Kidney epithelial cell (primary cell): ENCODE measurements at regions not wholly inside any gene's neighbourhood (a gene's known extent, or its start where the extent isn't known, plus 50 kb on each side); places are given as distances from the start of the nearest gene placed in this dataset.

Source experiments
- DNase-seq: peaks from one replicate; pipeline ENCODE4 v3.0.0-alpha.2; 2010; ENCODE audit warnings: low read depth
- H3K27me3 ChIP-seq: 2 replicates; pipeline ENCODE4 v1.6.0; 2011; ENCODE audit warnings: low read length; ENCODE audit not compliant: control insufficient read depth, insufficient read depth
- H3K36me3 ChIP-seq: 2 replicates; pipeline ENCODE4 v1.5.1; 2011; ENCODE audit warnings: low read length; ENCODE audit not compliant: control insufficient read depth, insufficient read depth
- H3K4me3 ChIP-seq: 2 replicates; pipeline ENCODE4 v1.5.1; 2011; ENCODE audit warnings: low read depth, mild to moderate bottlenecking, control low read depth, low read length
- TF ChIP-seq, protein P1 (sequence below): IDR thresholded peaks from 2 replicates; pipeline ENCODE4 v1.5.1; 2011; ENCODE audit warnings: mild to moderate bottlenecking, moderate library complexity, low read length, control low read depth, inconsistent platforms; ENCODE audit not compliant: insufficient read depth, poor library complexity, severe bottlenecking

DNA sequence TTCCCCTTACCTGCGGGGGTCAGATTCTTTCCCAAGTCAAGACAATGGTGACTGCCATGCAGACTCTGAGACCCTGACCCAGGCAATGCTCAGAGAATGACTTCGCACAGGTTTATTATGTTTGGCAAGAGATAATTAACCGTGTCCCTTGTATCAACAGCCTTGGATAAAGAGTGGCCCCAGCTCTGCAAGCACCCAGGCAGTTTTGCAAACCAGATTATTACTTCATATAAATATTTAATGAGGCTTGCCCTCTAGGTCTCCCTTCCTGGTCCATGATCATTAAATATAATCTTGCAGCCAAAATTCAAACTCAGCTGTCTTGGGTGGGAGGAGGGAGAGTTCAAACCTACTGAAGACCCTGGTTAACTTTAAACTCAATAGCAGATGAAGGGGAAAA, 156.5 kb downstream of the ANKRD60 start:
- no peaks in the 10 kb centered on the region for H3K27me3 ChIP-seq
- DNase-seq = no peak
- TF ChIP-seq, protein P1, sequence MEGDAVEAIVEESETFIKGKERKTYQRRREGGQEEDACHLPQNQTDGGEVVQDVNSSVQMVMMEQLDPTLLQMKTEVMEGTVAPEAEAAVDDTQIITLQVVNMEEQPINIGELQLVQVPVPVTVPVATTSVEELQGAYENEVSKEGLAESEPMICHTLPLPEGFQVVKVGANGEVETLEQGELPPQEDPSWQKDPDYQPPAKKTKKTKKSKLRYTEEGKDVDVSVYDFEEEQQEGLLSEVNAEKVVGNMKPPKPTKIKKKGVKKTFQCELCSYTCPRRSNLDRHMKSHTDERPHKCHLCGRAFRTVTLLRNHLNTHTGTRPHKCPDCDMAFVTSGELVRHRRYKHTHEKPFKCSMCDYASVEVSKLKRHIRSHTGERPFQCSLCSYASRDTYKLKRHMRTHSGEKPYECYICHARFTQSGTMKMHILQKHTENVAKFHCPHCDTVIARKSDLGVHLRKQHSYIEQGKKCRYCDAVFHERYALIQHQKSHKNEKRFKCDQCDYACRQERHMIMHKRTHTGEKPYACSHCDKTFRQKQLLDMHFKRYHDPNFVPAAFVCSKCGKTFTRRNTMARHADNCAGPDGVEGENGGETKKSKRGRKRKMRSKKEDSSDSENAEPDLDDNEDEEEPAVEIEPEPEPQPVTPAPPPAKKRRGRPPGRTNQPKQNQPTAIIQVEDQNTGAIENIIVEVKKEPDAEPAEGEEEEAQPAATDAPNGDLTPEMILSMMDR = no peak
- no peaks in the 10 kb centered on the region for H3K36me3 ChIP-seq
- no peak overlapping the region for H3K4me3 ChIP-seq

- TF ChIP-seq, protein P1 = no peak
- no peaks in the 10 kb centered on the region for H3K27me3 ChIP-seq
- no peak for DNase-seq
Measured at GRCh38 chr20:58071298-58071697, 157.2 kb downstream of the ANKRD60 start.

DNA sequence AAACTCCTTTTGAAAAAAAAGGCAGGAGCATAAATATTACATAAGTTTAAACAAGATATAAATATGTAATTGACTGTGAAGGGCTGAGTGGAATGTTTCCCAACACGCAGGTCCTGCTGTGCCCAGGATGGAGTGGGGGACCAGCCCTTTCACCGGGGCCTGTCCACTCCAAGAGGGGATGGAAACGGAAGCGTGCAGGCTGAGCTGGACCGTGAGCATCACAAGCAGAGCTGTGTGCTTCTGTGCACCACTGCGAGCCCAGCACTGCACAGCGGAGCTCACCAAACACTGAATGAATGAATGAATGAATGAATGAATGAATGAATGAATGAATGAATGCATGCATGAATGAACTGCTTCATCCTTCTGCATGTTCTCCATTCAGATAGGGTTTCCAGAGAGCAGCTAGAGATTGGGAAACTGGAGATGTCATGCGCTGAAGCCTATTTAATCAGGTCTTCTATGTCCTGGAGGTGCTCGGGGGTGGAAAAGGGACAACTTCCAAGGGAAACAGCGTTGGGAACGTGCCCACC, 157.7 kb downstream of the ANKRD60 start:
- TF ChIP-seq, protein P1 = no peak
- Histone ChIP-seq H3K27me3 (no peaks in the 10 kb centered on the region), H3K36me3 (no peaks in the 10 kb centered on the region), H3K4me3 (no peak overlapping the region)
- DNase-seq = no peak

More at GRCh38 chr20:58071298-58071697, 157.2 kb downstream of the ANKRD60 start:
- H3K36me3 ChIP-seq = no peaks in the 10 kb centered on the region
- H3K4me3 ChIP-seq = no peak overlapping the region

DNA sequence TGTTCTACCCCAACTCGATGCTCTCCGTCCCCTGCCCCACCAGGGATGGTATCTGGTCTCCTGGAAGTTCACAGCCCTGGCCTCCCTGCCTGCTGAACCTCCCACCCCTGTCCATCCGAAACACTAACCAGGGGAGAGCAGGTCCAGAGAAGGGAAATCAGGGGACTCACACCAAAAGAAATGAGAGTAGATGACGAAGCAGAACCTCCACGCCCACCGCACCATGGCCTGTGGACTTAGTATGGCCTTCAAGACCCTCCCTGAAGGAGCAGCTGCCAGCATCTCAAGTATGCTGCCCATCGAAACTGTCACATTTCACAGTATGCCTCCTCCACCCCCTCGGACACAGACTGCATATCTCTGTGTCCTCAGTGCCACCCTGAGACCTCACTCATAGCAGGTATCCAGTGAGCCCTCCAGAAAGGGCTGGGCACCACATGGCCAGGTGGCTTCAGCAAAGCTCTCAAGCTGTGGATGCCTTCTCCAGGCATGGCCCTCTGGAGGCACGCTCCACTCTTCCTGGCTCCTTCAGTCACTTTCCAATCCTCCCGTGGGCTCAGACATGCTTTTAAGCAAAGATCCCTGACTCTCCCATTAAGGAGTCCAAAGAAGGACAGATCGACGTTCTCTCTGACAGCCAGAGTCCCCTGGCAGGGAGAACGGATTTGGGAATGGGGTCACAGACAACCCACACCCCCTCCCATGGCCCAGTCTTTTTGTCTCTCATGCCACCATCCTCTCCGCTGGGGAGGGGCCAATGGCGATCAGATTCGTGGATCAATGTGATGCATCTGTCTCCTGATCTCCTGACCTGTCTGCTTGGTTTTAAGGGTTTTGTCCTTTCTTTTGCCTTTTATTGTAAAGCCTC, 158.4 kb downstream of the ANKRD60 start:
- Histone ChIP-seq H3K27me3 (no peaks in the 10 kb centered on the region), H3K36me3 (no peaks in the 10 kb centered on the region), H3K4me3 (no peak overlapping the region)
- TF ChIP-seq, protein P1 = no peak
- DNase-seq = no peak

DNA sequence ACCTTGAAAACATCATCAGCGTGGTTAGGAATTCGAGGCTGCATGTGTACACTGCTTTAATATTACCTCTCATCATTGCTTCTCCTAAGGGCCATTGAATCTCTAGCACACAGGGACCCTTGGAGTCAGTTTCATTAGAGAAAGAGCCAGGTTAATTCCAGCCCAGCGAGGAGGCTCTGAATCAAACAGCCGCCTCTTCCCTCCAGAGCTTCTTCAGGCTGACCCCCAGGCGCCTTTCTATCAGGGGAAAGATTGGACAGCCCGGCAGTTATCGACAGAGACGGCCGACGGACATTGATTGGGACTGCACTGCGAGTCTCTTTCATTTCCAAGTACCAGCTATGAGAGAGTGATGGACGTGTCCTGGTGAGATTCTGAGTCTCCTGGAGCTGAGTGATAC, 159.2 kb downstream of the ANKRD60 start:
- Histone ChIP-seq H3K27me3 (no peaks in the 10 kb centered on the region), H3K4me3 (no peak overlapping the region), H3K36me3 (no peaks in the 10 kb centered on the region)
- TF ChIP-seq, protein P1 = no peak
- DNase-seq = no peak
